Fibroblast of villous mesenchyme (primary cell): ENCODE measurements at regions not wholly inside any gene's neighbourhood (a gene's known extent, or its start where the extent isn't known, plus 50 kb on each side); places are given as distances from the start of the nearest gene placed in this dataset.
A peak's percentile ranks its signal among the peaks of the same experiment; 100 is the strongest.

Experiments used
- DNase-seq: peaks from one replicate; pipeline ENCODE4 v3.0.0-alpha.2; 2010; ENCODE audit warnings: low read depth
- H3K4me3 ChIP-seq: 2 replicates; pipeline ENCODE4 v1.5.1; 2011; ENCODE audit warnings: low read depth, mild to moderate bottlenecking, low read length
- CTCF ChIP-seq: IDR thresholded peaks from 2 replicates; pipeline ENCODE4 v1.5.1; 2012; ENCODE audit warnings: low read depth, mild to moderate bottlenecking, low read length; ENCODE audit not compliant: insufficient read depth

GRCh38 chr14:65242732-65243134, 140.4 kb upstream of the MAX start:
- DNase-seq: no peak
- TF ChIP-seq CTCF: no peak
- no peak overlapping the region for H3K4me3 ChIP-seq

- DNase-seq: no peak
- TF ChIP-seq CTCF: no peak
- no peak overlapping the region for H3K4me3 ChIP-seq
Measured at GRCh38 chr14:65243766-65244442, 141.6 kb upstream of the MAX start.

GRCh38 chr14:65249471-65250161, 147.3 kb upstream of the MAX start:
- DNase-seq: peak; percentile 30
- H3K4me3 ChIP-seq: no peak overlapping the region
- no peak for TF ChIP-seq CTCF

GRCh38 chr14:65250162-65250495, 147.8 kb upstream of the MAX start:
- no peak overlapping the region for H3K4me3 ChIP-seq
- DNase-seq: no peak
- TF ChIP-seq CTCF: no peak

GRCh38 chr14:65251213-65251612, 148.9 kb upstream of the MAX start:
- TF ChIP-seq CTCF: no peak

GRCh38 chr14:65252482-65253255, 150.4 kb upstream of the MAX start:
- no peak overlapping the region for H3K4me3 ChIP-seq
- no peak for TF ChIP-seq CTCF
- no peak for DNase-seq

More at GRCh38 chr14:65251213-65251612, 148.9 kb upstream of the MAX start:
- peak; percentile 94 for DNase-seq
- H3K4me3 ChIP-seq: no peak overlapping the region
